Fibroblast of skin of left quadriceps (primary cell): ENCODE measurements at regions not wholly inside any gene's neighbourhood (a gene's known extent, or its start where the extent isn't known, plus 50 kb on each side); places are given as distances from the start of the nearest gene placed in this dataset.
"Not testable (repeated sequence)": the region's sequence is repeated elsewhere in the genome, so short reads cannot be mapped to it uniquely, and the experiment has no call there.

Experiments
- DNase-seq, 2 experiments: peaks; one replicate each; pipeline ENCODE4 v3.0.0-alpha.2; 2013; ENCODE audit warnings: low read depth in 2 of 2

DNA sequence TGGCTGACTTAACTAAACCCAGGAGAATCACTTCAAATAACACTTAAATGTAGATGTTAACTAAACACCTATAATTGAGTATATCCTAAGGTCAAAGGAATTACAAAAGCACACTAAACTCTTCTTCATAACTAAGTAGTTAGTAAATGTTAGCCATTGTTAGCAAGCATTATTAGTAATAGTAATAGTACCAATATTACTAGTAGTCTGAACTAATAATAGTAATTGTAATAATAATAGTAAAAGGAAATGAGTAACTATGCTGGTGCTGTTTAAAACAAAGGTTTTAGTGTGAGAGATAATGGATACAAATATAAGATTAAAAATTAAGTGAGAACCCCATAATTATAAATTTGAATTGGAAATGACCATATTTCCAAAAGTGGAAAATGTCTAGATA, 641.9 kb upstream of the RORB start:
- DNase-seq = no peak

DNA sequence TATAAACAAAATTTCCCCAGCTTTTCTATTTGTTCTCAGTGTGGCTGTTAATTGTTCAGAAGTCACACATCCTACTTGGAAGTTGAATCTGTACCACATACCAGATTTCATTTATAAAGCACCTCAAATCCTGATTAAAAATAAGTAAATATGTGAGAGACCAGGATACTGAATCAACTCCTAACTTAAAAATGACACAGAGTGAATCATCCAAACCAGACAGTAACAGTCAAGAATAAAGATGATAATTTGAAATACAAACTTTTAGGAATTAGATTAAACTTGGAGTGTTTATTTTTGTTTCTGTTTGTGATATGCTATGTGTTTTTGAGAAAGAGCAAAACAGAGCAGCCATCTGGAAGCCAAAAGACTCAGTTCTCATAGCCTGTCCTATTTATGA, 633.2 kb upstream of the RORB start:
- no peak for DNase-seq

DNA sequence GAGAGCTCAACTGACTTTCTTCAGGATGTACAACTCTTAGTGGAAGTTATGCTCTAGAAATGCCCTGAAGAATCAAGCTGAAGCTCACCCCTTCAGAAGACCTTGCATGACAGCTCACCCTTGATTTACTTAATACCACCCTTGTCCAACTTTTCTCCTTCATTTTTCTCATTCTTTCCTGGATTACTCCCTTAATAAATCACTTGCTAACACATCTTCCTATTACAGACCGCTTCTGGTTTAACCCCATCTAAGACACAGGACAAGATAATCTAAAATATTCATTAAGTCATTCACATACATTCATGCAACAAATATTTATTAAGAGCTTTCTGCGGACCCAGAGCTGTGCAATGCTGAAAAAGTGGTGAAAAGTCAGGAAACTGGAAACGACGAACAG, 630.7 kb upstream of the RORB start:
- no peak for DNase-seq

DNA sequence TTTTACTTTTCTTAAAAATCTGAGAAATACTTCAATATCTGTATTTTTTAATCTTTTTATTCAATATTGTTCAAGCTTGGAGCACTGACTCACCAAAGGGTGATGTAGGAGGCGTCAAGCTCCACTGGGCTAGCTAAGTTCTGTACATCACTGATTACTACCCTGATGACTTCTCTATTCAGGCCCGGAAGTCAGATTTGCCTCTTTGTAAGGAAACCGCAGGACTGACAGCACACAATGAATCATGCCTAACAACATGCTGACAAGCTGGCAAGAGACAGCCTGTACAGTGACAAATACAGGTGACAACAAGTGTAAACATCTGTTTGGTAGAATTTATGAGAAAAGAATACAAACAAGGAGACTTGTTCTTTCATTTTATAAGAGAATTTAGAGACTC, 627.9 kb upstream of the RORB start:
- DNase-seq = no peak

DNA sequence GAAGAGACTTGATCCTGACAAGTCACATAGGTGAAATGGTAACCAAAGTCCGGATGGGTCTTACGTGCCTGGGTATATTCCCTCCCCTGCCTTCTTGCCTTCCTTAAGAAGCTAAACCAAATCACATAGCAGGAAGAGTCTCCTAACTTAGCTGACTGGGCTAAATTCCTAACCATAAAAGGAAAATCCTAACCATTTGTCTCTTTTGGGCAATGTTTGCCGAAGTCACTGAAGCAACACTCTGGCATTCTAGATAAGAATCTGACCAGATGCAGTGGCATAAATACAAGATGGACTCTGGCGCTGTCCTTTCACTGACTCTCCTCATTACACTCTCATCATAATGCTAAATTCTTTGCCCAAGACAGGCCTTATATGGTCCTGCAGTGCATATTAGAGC, 625.5 kb upstream of the RORB start:
- DNase-seq = no peak

DNA sequence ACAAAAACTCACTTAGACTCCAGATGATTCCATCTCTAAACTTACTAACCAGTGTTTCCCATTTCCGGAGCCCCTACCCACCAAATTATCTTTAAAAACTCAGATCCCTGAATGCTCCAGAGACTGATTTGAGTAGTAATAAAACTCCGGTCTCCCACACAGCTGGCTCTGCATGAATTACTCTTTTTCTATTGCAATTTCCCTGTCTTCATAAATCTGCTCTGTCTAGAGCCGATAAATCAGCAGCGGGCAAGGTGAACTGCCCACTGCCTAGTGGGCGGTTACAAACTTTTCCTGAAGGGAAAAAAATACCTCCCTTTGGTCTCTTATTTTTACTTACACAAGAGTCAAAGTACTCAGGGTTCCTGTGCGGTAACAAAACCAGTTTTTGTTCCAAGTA, 624.4 kb upstream of the RORB start:
- no peak for DNase-seq

DNA sequence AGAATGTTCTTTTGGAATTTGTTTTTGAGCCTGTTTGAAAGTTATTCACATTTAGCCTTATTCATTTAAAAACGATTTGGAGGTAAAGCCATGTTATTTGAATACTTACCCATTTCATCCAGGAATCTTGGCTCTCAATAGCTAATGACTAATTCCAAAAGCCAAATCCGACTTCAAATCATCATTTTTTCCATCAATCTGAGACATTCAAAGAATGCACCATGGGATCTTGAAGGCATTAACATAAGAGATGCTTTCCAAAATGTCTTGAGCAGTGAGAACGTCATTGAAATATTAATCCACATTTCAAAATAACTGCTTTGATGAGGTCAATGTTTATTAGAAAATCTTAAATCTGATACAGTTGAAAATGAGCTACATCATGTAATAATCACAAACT, 617.0 kb upstream of the RORB start:
- no peak for DNase-seq

DNA sequence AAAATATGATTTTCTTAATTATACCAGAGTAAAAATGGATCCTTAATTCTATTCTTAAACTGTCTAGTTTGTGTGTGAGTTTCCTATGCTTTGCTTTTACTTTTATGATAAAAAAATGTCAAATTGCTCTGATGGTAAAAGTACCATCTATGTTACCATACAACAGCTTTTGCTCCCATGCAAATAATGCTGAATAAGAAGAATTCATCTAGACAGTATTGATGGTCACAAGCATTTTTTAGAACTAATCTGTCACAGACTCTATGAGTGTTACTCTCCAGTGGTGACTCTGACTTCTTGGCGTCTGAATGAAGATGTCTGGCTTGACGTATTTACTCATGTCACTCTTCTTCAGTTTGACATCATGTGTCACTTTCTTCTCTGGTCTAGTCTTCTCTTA, 608.1 kb upstream of the RORB start:
- no peak for DNase-seq

DNA sequence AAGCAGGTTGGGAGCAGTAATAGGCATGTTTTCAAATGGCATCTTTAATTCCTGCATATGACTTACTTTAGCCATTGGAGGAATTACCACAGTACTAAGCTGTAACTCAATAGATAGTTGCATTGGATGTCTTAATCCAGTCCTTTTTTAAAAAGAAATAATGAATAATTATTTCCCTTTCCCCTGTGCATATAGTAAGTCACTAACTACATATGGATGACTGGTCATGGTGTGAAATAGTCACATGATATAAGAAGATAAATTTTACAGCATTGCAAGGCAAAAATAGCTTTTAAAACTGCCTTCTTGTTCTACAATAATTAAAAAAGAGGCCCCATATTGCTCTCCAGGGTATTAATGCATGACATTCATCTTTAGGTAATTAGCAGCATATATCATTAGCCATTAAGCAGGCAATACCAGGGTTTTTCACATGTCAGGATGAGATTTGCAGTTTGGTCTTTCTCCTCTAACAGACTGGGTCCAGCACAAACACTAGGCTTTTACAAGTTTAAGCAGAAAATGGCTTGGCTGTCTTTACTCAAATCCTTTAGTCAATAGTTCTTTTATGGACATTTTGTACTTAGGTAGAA, 606.4 kb upstream of the RORB start:
- no peak for DNase-seq

DNA sequence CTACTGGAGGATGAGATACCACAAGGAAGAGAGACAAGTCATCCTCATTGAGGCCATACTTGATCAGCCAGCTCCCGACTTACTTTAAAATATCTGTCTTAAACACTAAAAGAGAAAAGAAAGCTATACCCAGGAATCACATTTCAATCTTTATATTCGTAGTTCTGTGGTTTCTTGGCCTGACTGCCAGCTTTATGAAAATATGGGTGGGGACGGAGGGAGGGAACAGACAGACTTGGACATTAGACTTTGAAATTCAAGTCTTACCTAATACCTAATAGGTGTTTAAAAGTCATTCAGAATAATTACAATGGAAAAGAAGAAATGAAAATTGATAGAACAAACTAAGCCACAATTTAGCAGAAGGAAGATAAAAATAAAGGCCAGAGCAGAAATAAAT, 604.8 kb upstream of the RORB start:
- no peak for DNase-seq

DNA sequence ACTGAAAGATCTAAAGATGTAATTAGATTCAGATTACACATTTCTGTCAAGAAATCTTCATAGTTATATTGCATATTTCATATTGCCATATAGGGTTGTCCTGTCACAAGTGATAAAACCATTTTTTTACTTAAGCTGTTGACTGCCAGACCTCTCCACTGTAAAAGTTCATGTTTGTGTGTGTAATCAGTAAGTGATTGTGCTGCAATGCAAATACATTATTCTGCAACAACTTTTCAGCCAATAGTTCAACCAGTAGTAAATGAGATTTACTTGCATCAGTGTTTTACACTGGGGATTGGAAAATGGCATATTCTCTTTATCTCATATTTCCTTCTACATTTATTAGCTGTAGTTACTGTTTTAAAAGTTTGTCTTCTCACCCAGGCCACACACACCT, 603.9 kb upstream of the RORB start:
- no peak for DNase-seq

DNA sequence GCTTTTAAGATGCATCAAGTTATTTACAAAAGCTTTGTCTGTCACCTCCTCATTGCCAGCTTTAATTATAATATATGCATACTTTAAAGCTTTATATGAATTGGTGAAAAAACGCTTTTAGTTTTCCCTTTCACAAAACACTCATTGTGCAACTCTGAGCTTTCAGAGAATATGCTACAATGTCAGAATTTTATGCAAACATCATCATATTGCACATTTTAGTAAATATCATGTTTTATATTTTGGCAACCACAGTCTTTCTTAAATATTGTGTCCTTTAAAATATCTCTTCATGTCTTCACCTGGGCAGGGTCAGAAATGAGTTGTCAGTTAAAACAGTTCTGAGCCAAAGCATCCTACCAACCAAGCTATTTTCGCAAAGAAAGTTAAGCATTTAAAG, 601.1 kb upstream of the RORB start:
- no peak for DNase-seq

DNA sequence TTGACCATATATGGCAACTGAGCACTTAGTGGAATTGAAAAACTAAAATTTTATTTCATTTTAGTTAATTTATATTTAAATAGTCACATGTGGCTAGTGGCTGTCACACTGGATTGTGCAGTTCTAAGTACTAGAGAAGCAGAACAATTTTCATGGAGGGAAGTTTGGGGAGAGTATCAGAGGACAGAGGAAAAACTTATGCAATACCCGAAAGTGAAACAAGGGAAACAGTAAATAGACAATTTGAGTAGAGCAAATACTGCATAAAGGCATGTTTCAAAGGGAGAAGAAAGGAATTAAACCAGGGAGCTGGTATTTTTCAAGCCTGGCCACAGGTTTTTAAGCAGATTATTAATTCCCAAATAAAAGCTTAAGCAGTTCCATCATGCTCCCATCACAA, 590.5 kb upstream of the RORB start:
- no peak for DNase-seq

DNA sequence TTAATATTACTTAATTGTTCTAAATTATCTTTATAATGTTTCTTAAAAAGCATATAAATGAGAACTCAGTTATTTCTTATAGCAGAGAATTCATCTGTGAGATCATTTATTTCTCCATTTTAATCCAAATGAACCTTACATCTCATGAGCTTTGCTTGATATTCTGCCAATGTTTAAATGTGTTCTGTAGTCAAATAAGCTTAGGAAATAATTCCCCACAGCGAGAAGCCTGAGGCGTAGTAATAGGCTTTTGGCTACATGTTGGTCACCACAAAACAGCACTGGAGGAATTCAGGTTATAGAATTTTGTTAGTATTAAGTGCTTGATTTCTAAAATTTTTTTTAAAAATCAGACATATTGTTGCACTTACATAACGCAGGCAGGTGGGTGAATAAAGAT, 585.3 kb upstream of the RORB start:
- DNase-seq = no peak

DNA sequence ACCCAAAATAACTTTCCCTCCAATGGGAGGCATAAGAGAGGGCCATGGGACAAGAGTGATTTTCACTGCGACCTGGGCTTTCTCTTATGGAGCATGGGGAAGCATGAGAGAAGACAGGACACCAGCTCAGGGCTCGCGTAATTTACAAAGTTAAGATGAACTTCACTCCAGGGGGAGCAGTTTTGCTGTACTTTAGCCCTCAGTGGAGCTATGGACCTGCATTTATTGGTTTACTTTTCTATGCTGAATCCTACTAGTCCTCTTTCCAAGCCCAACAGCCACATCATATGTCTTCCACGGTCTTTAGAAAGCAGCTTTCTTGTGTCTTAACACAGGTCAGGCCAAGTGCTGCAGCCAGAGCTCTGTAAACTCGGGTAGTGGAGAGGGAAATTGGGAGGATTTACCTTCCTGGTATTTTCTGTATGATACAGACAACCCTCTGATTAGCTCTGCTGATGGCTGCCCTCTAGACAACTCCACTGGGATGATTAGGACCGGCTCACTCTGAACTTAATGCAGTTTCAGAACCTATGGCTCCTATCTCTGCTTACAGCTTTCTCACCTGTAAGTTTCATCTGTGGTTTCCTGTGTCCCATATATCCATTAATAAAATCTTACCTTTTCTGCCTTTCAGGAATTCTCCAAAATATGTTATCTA, 581.0 kb upstream of the RORB start:
- no peak for DNase-seq

DNA sequence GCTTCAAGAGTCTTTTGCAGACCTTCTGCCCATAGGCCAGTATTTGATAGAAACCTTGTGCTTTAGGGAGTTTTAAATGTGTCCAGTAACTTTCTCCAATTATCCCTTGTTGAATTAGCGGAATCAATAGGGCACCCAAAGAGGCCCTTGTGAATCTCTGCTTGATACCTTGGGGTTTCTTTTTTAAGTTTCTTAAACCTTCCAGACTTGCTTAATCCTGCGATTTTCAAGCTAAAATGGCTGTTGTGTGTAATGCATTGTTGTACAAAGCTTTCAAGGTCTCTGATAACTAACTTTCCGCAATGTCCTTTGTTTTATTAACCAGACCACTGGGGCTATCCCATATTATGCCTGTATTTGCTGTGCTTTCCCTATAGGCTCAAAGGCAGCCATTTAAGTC, 577.4 kb upstream of the RORB start:
- no peak for DNase-seq

DNA sequence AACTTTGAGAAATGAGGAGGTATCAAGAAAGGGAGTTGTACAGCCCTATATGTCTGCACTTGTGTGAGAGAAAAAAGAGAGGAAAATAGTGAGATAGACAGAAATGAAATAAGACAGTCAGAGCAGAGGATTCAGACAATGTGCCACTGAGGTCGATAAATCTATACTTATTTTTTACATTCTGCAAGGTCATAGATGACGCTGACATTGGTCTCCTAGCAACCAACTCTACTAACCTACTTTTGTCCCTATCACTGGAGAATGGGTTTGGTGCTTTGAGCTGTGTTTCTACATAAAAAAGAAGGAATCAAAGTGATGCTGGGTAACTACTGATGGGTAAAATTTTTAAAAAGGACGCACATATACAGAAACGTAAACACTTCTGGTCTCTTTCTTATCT, 573.3 kb upstream of the RORB start:
- no peak for DNase-seq

DNA sequence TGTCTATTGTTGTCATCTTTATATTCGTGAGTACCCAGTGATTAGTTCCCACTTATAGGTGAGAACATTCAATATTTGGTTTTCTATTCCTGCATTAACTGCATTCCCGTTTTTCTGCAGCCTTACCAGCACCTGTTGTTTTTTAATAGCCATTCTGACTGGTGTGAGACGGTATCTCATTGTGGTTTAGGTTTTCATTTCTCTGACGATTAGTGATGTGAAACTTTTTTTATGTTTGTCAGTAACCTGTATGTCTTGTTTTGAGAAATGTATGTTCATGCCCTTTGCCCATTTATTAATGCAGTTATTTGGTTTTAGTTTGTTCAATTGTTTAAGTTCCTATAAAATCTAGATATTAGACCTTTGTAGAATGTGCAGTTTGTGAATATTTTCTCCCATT, 546.0 kb upstream of the RORB start:
- DNase-seq = no peak

DNA sequence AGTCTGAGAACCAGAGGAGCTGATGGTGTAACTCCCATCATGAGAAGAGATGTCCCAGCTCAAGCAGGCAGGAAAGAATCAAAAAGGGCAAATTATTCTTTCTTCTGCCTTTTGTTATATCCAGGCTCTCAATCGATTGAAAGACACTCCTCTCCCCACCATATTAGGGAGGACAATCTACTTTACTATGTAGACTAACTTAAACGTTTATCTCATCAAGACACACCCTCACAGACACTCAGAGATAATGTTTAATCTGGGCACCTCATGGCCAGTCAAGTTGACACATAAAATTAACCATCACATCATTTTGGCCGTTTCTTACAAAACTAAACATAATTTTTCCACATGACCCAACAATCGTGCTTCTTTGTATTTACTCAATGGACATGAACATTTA, 534.3 kb upstream of the RORB start:
- no peak for DNase-seq

DNA sequence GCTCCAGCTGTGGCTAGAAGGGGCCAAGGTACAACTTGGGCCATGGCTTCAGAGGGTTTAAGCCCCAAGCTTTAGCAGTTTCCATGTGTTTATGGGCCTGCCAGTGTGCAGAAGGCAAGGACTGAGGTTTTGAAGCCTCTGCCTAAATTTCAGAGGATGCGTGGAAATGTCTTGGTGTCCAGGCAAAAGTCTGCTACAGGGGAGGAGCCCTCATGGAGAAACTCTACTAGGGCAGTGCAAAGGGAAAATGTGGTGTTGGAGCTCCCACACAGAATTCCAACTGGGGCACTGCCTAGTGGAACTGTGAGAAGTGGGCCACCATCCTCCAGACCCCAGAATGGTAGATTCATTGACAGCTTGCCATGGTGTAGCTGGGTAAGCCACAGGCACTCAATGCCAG, 527.2 kb upstream of the RORB start:
- no peak for DNase-seq

DNA sequence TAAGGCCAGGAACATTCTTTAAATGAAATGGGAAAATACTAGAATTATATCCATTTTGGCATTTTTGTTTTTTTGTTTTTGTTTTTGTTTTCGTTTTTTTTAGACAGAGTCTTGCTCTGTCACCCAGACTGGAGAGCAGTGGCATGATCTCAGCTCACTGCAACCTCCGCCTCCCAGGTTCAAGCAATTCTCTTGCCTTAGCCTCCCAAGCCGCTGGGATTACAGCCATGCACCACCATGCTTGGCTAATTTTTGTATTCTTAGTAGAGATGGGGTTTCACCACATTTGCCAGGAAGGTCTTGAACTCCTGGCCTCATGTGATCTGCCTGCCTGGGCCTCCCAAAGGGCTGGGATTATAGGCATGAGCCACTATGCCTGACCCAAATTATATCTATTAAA, 520.7 kb upstream of the RORB start:
- not testable (repeated sequence) for DNase-seq

DNA sequence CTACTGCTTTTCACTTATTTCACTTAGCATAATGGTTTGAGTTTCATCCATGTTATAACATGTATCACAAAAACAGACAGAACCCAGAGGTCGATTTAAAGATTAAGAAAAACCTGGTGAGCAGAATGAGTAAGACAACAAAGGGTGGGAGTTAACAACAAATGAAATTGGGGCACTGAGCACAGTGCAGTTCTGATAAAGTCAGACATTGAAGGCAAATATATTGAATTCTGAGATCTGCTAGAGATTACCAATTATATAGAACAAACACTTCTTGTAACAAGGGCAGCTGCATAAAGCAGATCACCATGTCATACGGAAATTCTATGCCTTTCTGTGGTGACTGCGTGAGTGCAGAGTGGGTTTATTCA, 517.3 kb upstream of the RORB start:
- no peak for DNase-seq

DNA sequence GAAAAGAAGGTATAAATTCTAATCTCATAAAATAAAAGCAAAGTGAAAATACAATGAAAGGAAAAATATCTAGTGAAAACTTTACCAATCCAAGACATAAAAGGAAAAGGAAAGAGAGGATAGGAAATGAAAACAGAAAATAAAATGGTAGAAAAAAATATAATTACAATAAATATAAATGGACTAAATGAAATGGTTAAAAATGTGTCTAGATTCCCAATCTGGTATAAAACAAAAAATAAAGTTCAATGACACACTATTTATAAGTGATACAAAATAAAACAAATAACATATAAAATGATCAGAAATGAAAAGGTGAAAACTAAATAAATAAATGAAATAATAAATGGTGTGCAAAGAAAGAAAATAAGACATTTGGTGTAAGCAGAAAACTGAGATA, 516.4 kb upstream of the RORB start:
- DNase-seq = no peak

DNA sequence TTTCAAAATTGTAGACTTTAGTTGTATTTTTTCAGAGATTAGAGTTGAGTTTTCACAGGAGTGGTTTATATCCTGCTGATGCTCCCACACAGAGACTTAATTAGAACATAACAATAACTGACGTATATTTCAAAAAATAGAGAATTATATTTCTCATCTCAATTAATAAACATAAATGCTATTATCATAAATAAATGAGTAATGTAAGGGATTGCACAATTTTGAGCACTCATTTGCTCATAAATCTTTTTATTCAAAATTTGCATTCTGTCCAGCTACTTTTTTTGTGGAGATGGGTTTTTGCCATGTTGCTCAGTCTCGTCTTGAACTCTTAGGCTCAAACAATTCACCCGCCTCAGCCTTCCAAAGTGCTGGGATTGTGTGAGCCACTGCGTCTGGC, 515.7 kb upstream of the RORB start:
- DNase-seq = no peak
